Stimulated activated CD8-positive, alpha-beta memory T cell treated with anti-CD3 and anti-CD28 coated beads, Interleukin-7, amount 100 ng/mL, for 48 hours (primary cell): ENCODE measurements at regions not wholly inside any gene's neighbourhood (a gene's known extent, or its start where the extent isn't known, plus 50 kb on each side); places are given as distances from the start of the nearest gene placed in this dataset.

Source experiments
- DNase-seq, 2 donors: peaks; one replicate each; pipeline ENCODE4 v3.0.0-alpha.2; 2020; ENCODE audit warnings: low read depth in 1 of 2; ENCODE audit errors: extremely low read depth in 1 of 2

- DNase-seq: no peak
Measured at GRCh38 chr2:76584474-76584873, 873.8 kb upstream of the GCFC2 start.

GRCh38 chr2:76579911-76580310 is 869.2 kb upstream of the GCFC2 start:
- DNase-seq: no peak

GRCh38 chr2:76572981-76573380 is 862.3 kb upstream of the GCFC2 start:
- DNase-seq: no peak

GRCh38 chr2:76569819-76570218 is 859.1 kb upstream of the GCFC2 start:
- no peak for DNase-seq

- no peak for DNase-seq
Measured at GRCh38 chr2:76567478-76567877, 856.8 kb upstream of the GCFC2 start.

GRCh38 chr2:76564734-76565133 is 854.0 kb upstream of the GCFC2 start:
- DNase-seq: no peak

GRCh38 chr2:76563730-76564129 is 853.0 kb upstream of the GCFC2 start:
- DNase-seq: no peak

GRCh38 chr2:76558157-76558556 is 847.4 kb upstream of the GCFC2 start:
- no peak for DNase-seq

GRCh38 chr2:76556018-76556417 is 845.3 kb upstream of the GCFC2 start:
- DNase-seq: no peak

GRCh38 chr2:76546207-76546606 is 835.5 kb upstream of the GCFC2 start:
- no peak for DNase-seq

GRCh38 chr2:76544901-76545300 is 834.2 kb upstream of the GCFC2 start:
- no peak for DNase-seq

GRCh38 chr2:76517574-76517909 is 806.8 kb upstream of the GCFC2 start:
- no peak for DNase-seq

GRCh38 chr2:76516861-76517573 is 806.3 kb upstream of the GCFC2 start:
- DNase-seq: no peak

- no peak for DNase-seq
Measured at GRCh38 chr2:76512201-76512820, 801.6 kb upstream of the GCFC2 start.

- DNase-seq: no peak
Measured at GRCh38 chr2:76506538-76506937, 795.8 kb upstream of the GCFC2 start.

GRCh38 chr2:76501641-76502040 is 790.9 kb upstream of the GCFC2 start:
- DNase-seq: no peak

GRCh38 chr2:76498360-76498759 is 787.6 kb upstream of the GCFC2 start:
- no peak for DNase-seq

GRCh38 chr2:76491503-76491902 is 780.8 kb upstream of the GCFC2 start:
- no peak for DNase-seq

GRCh38 chr2:76478266-76479035 is 767.7 kb upstream of the GCFC2 start:
- no peak for DNase-seq

GRCh38 chr2:76472946-76473345 is 762.2 kb upstream of the GCFC2 start:
- no peak for DNase-seq

GRCh38 chr2:76469066-76469465 is 758.4 kb upstream of the GCFC2 start:
- DNase-seq: no peak

GRCh38 chr2:76467326-76467725 is 756.6 kb upstream of the GCFC2 start:
- DNase-seq: no peak
